Peyer's patch (tissue), 4 donors: ENCODE measurements at regions not wholly inside any gene's neighbourhood (a gene's known extent, or its start where the extent isn't known, plus 50 kb on each side); places are given as distances from the start of the nearest gene placed in this dataset.

Experiments
- DNase-seq, 3 donors: peaks; one replicate each; pipeline ENCODE4 v3.0.0-alpha.2; 2017 to 2019
- H3K27ac ChIP-seq, 4 donors: fragments of 200-600 bp; sonication (generic); one replicate each; pipeline ENCODE4 v1.5.1; 2016 to 2019
- H3K27me3 ChIP-seq, 2 donors: fragments of 200-600 bp; sonication (generic); one replicate each; pipeline ENCODE4 v1.5.1; 2019
- H3K36me3 ChIP-seq, 3 donors: fragments of 200-600 bp; sonication (generic); one replicate each; pipeline ENCODE4 v1.5.1; 2016 to 2019
- H3K4me1 ChIP-seq, 4 donors: fragments of 200-600 bp; sonication (generic); one replicate each; pipeline ENCODE4 v1.5.1; 2016 to 2019
- H3K4me3 ChIP-seq, 4 donors: fragments of 200-600 bp; sonication (generic); 1 replicate in 3 of 4; 2 replicates in 1 of 4; pipeline ENCODE4 v1.5.1; 2016 to 2019; ENCODE audit warnings: mild to moderate bottlenecking in 1 of 4
- H3K9me3 ChIP-seq, 4 donors: fragments of 200-600 bp; sonication (generic); one replicate each; pipeline ENCODE4 v1.5.1; 2016 to 2019; ENCODE audit warnings: mild to moderate bottlenecking in 1 of 4
- CTCF ChIP-seq, 6 experiments: fragments of 450-650 bp in 4 of 6; fragments of 200-600 bp in 2 of 6; sonication (generic) in 1 of 6; IDR thresholded peaks; one replicate each; pipeline ENCODE4 v1.5.1; 2017 to 2019; ENCODE audit warnings: antibody characterized with exemption in 6 of 6, mild to moderate bottlenecking in 3 of 6, moderate library complexity in 1 of 6
- POLR2A ChIP-seq, 2 donors: fragments of 450-650 bp; IDR thresholded peaks; one replicate each; pipeline ENCODE4 v1.5.1; 2017; ENCODE audit warnings: antibody characterized with exemption in 2 of 2, mild to moderate bottlenecking in 2 of 2, moderate library complexity in 2 of 2

GRCh38 chr1:34610063-34610462 lies 144.8 kb upstream of the GJB5 start:
- Histone ChIP-seq H3K4me3 (no peak overlapping the region), H3K27me3 (no peaks in the 10 kb centered on the region), H3K4me1 (no peaks in the 10 kb centered on the region), H3K9me3 (no peaks in the 10 kb centered on the region), H3K36me3 (no peaks in the 10 kb centered on the region), H3K27ac (no peak overlapping the region)
- TF ChIP-seq CTCF (IDR thresholded peaks at IDR 0.05) (no peak), POLR2A (IDR thresholded peaks at IDR 0.05) (no peak)
- DNase-seq = no peak

DNA sequence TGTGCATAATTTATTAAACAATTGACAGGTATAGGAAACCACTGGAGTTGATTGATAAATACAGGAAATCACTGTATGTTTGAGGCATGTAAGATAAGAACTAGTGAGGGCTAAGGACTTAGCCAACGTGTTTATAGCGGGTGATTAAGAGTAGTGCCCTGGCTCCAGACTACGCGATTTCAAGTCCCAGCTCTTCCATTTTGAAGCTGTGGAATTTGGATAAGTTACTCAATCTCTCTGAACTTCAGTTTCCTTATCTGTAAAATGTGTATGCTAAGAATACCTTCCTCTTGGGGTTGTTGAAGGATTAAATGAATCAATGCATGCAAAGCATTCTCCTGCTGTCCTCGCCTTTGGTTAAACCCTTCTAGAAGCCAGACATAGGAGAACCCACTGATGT lies 143.3 kb upstream of the GJB5 start:
- Histone ChIP-seq H3K27me3 (no peaks in the 10 kb centered on the region), H3K36me3 (no peaks in the 10 kb centered on the region), H3K9me3 (no peaks in the 10 kb centered on the region), H3K27ac (no peak overlapping the region), H3K4me1 (no peaks in the 10 kb centered on the region), H3K4me3 (no peak overlapping the region)
- TF ChIP-seq CTCF (IDR thresholded peaks at IDR 0.05) = no peak
- no peak for TF ChIP-seq POLR2A (IDR thresholded peaks at IDR 0.05)
- DNase-seq = no peak

- H3K9me3 ChIP-seq = no peaks in the 10 kb centered on the region
- no peaks in the 10 kb centered on the region for H3K27me3 ChIP-seq
- no peaks in the 10 kb centered on the region for H3K36me3 ChIP-seq
- no peak overlapping the region for H3K4me3 ChIP-seq
- TF ChIP-seq POLR2A (IDR thresholded peaks at IDR 0.05) (no peak), CTCF (IDR thresholded peaks at IDR 0.05) (no peak)
- H3K27ac ChIP-seq = no peak overlapping the region
- H3K4me1 ChIP-seq = no peaks in the 10 kb centered on the region
- no peak for DNase-seq
Measured at GRCh38 chr1:34612091-34612827, 142.6 kb upstream of the GJB5 start.

DNA sequence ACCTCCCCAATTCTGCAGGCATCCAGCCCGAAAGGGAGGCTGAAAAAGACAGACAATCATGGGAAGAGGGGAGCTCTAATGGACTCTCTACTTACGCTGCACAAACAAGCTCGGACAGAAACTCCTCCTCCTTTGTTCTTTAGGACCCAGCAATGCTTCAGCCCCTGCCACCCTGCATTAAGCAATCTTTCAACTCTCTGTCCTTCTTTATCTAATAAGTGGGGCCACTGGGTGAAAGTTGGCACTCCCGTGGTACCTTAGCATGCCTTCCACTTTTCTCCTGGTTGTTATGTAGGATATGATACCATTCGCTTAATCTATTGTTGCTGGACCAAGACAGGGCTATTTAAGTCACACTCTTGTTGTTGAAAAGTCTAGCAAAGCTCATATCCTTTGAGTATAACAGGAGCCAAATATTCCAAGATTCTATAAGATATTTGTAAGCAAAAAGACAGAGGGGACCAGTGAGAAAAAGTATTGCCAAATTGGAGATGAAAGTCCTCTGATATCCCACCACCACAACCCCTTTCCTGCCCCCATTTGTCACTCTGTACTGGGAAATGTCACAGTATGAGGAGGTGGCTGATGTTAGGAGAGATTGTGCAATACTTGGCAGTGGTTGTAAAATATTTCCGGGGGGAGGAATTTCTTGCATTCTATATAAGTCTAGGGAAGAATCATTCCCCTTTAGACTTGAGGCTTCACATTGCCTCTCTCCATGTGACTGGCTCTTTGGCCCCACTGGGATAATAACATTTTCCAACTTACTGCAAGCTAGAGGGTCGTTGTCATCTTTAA lies 137.3 kb upstream of the GJB5 start:
- no peak for DNase-seq
- H3K27me3 ChIP-seq = no peaks in the 10 kb centered on the region

GRCh38 chr1:34618381-34618780 lies 136.5 kb upstream of the GJB5 start:
- H3K27me3 ChIP-seq = no peaks in the 10 kb centered on the region
- no peaks in the 10 kb centered on the region for H3K9me3 ChIP-seq
- no peaks in the 10 kb centered on the region for H3K4me1 ChIP-seq
- no peak overlapping the region for H3K4me3 ChIP-seq
- TF ChIP-seq CTCF (IDR thresholded peaks at IDR 0.05) (no peak), POLR2A (IDR thresholded peaks at IDR 0.05) (no peak)
- no peaks in the 10 kb centered on the region for H3K36me3 ChIP-seq
- DNase-seq = no peak
- H3K27ac ChIP-seq = no peak overlapping the region

More for the DNA sequence above, 137.3 kb upstream of the GJB5 start:
- Histone ChIP-seq H3K9me3 (no peaks in the 10 kb centered on the region), H3K4me1 (no peaks in the 10 kb centered on the region), H3K36me3 (no peaks in the 10 kb centered on the region), H3K4me3 (no peak overlapping the region), H3K27ac (no peak overlapping the region)
- TF ChIP-seq CTCF (IDR thresholded peaks at IDR 0.05) (no peak), POLR2A (IDR thresholded peaks at IDR 0.05) (no peak)
